GM23338 (cell line): ENCODE measurements at regions not wholly inside any gene's neighbourhood (a gene's known extent, or its start where the extent isn't known, plus 50 kb on each side); places are given as distances from the start of the nearest gene placed in this dataset.

Experiments used
- ATAC-seq: fragments of 200-7000 bp; cut with Tn5 transposase; 3 replicates; pipeline ENCODE4 v1.9.1; 2020
- DNase-seq: peaks from one replicate; pipeline ENCODE4 v3.0.0-alpha.2; 2015; ENCODE audit warnings: low spot score
- H2AFZ ChIP-seq: fragments of 200-600 bp; sonication (generic); 2 replicates; pipeline ENCODE4 v1.8.0; 2016; ENCODE audit warnings: antibody characterized with exemption, mild to moderate bottlenecking, moderate library complexity
- H3F3A ChIP-seq: fragments of 200-600 bp; sonication (generic); replicated peaks from 2 replicates; pipeline ENCODE4 v1.8.0; 2017; ENCODE audit warnings: antibody characterized with exemption, mixed run types, low read depth
- H3K27ac ChIP-seq: fragments of 200-600 bp; sonication (generic); 2 replicates; pipeline ENCODE4 v1.6.1; 2016; ENCODE audit warnings: low read depth
- H3K27me3 ChIP-seq: fragments of 200-600 bp; sonication (generic); 2 replicates; pipeline ENCODE4 v1.8.0; 2016; ENCODE audit warnings: mild to moderate bottlenecking, mixed run types, moderate library complexity; ENCODE audit not compliant: insufficient read depth
- H3K36me3 ChIP-seq: fragments of 200-600 bp; sonication (generic); 2 replicates; pipeline ENCODE4 v1.8.0; 2016; ENCODE audit warnings: mild to moderate bottlenecking; ENCODE audit not compliant: insufficient read depth
- H3K4me1 ChIP-seq: fragments of 200-600 bp; sonication (generic); 2 replicates; pipeline ENCODE4 v1.8.0; 2016; ENCODE audit warnings: mild to moderate bottlenecking, moderate library complexity; ENCODE audit not compliant: insufficient read depth
- H3K4me2 ChIP-seq: fragments of 200-600 bp; sonication (generic); 2 replicates; pipeline ENCODE4 v1.7.1; 2017; ENCODE audit warnings: mixed run types
- H3K4me3 ChIP-seq: fragments of 200-600 bp; sonication (generic); 2 replicates; pipeline ENCODE4 v1.6.1; 2016; ENCODE audit warnings: mixed run types
- H3K79me2 ChIP-seq: fragments of 200-600 bp; sonication (generic); replicated peaks from 2 replicates; pipeline ENCODE4 v1.8.0; 2017; ENCODE audit warnings: mild to moderate bottlenecking; ENCODE audit not compliant: insufficient read depth
- H3K9me2 ChIP-seq: fragments of 200-600 bp; sonication (generic); 2 replicates; pipeline ENCODE4 v1.8.0; 2017; ENCODE audit not compliant: insufficient read depth
- H4K20me1 ChIP-seq: fragments of 200-600 bp; sonication (generic); replicated peaks from 2 replicates; pipeline ENCODE4 v1.8.0; 2017; ENCODE audit warnings: mild to moderate bottlenecking; ENCODE audit not compliant: insufficient read depth
- H3K27ac Mint-ChIP-seq: 2 replicates; pipeline ENCODE4 v1.8.0; 2020; ENCODE audit warnings: inconsistent platforms, mild to moderate bottlenecking, moderate library complexity, mixed read lengths
- H3K27me3 Mint-ChIP-seq: 3 replicates; pipeline ENCODE4 v1.8.0; 2022; ENCODE audit warnings: low read depth, mild to moderate bottlenecking, moderate library complexity, mixed read lengths, inconsistent platforms; ENCODE audit not compliant: insufficient read depth, poor library complexity
- H3K36me3 Mint-ChIP-seq: 3 replicates; pipeline ENCODE4 v1.8.0; 2021; ENCODE audit warnings: low read depth, mild to moderate bottlenecking, inconsistent platforms, moderate library complexity, mixed read lengths
- H3K4me1 Mint-ChIP-seq: 3 replicates; pipeline ENCODE4 v1.8.0; 2020; ENCODE audit warnings: mild to moderate bottlenecking, inconsistent platforms, mixed read lengths
- H3K4me3 Mint-ChIP-seq: 3 replicates; pipeline ENCODE4 v1.8.0; 2021; ENCODE audit warnings: moderate library complexity, mild to moderate bottlenecking, inconsistent platforms, mixed read lengths
- H3K9me3 Mint-ChIP-seq: 3 replicates; pipeline ENCODE4 v1.8.0; 2020; ENCODE audit warnings: moderate library complexity, mild to moderate bottlenecking, inconsistent platforms, mixed read lengths
- CREB1 ChIP-seq: fragments of 250-450 bp; sonication (Bioruptor Pico); IDR thresholded peaks from 2 replicates; pipeline ENCODE4 v1.5.0; 2020; ENCODE audit warnings: low read depth, mild to moderate bottlenecking, moderate library complexity
- EZH2phosphoT487 ChIP-seq: fragments of 200-600 bp; sonication (generic); IDR thresholded peaks from one replicate; pipeline ENCODE4 v1.8.1; 2018; ENCODE audit warnings: antibody characterized with exemption; ENCODE audit not compliant: unreplicated experiment
- ZNF331 ChIP-seq: fragments of 250-450 bp; sonication (Bioruptor Pico); IDR thresholded peaks from 2 replicates; pipeline ENCODE4 v1.5.0; 2020; ENCODE audit warnings: low read depth, mild to moderate bottlenecking, moderate library complexity
- TF ChIP-seq, protein P1 (sequence below): fragments of 250-450 bp; sonication (Bioruptor Pico); IDR thresholded peaks from 2 replicates; pipeline ENCODE4 v1.5.0; 2020; ENCODE audit warnings: mild to moderate bottlenecking, moderate library complexity
- TF ChIP-seq, protein P2 (sequence below), 2 experiments: fragments of 200-600 bp in 1 of 2; sonication (generic) in 1 of 2; conservative IDR thresholded peaks; 2 replicates each; pipeline versions ENCODE4 v1.5.1 to v1.6.1; 2016 to 2017; ENCODE audit warnings: antibody characterized with exemption in 2 of 2, low read depth in 2 of 2, mild to moderate bottlenecking in 2 of 2, moderate library complexity in 1 of 2

DNA sequence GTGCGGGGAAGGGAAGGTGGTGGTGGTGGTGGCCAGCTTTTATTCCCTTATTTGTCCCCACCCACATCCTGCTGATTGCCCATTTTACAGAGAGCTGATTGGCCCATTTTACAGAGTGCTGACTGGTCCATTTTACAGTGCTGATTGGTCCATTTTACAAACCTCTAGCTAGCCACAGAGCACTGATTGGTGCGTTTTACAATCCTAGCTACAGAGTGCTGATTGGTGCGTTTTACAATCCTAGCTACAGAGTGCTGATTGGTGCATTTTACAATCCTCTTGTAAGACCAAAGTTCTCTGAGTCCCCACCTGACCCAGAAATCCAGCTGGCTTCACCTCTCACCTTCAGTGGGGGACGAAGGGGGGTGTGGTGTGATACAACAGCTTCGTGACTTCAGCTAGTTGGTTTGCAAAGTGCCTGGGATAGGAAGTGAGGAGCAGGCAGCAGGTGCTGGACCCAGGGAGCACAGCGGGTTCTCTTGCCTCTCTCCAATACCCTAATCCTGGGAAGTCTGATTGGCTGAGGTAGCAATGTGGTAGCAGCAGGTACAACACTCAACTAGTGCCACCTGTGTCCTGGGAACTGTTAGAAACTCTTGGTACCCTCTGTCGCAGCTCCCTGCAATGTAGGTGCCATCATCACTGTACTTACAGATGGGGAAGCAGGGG lies 92.1 kb downstream of the BARX1 start (continued):
- TF ChIP-seq, protein P1, sequence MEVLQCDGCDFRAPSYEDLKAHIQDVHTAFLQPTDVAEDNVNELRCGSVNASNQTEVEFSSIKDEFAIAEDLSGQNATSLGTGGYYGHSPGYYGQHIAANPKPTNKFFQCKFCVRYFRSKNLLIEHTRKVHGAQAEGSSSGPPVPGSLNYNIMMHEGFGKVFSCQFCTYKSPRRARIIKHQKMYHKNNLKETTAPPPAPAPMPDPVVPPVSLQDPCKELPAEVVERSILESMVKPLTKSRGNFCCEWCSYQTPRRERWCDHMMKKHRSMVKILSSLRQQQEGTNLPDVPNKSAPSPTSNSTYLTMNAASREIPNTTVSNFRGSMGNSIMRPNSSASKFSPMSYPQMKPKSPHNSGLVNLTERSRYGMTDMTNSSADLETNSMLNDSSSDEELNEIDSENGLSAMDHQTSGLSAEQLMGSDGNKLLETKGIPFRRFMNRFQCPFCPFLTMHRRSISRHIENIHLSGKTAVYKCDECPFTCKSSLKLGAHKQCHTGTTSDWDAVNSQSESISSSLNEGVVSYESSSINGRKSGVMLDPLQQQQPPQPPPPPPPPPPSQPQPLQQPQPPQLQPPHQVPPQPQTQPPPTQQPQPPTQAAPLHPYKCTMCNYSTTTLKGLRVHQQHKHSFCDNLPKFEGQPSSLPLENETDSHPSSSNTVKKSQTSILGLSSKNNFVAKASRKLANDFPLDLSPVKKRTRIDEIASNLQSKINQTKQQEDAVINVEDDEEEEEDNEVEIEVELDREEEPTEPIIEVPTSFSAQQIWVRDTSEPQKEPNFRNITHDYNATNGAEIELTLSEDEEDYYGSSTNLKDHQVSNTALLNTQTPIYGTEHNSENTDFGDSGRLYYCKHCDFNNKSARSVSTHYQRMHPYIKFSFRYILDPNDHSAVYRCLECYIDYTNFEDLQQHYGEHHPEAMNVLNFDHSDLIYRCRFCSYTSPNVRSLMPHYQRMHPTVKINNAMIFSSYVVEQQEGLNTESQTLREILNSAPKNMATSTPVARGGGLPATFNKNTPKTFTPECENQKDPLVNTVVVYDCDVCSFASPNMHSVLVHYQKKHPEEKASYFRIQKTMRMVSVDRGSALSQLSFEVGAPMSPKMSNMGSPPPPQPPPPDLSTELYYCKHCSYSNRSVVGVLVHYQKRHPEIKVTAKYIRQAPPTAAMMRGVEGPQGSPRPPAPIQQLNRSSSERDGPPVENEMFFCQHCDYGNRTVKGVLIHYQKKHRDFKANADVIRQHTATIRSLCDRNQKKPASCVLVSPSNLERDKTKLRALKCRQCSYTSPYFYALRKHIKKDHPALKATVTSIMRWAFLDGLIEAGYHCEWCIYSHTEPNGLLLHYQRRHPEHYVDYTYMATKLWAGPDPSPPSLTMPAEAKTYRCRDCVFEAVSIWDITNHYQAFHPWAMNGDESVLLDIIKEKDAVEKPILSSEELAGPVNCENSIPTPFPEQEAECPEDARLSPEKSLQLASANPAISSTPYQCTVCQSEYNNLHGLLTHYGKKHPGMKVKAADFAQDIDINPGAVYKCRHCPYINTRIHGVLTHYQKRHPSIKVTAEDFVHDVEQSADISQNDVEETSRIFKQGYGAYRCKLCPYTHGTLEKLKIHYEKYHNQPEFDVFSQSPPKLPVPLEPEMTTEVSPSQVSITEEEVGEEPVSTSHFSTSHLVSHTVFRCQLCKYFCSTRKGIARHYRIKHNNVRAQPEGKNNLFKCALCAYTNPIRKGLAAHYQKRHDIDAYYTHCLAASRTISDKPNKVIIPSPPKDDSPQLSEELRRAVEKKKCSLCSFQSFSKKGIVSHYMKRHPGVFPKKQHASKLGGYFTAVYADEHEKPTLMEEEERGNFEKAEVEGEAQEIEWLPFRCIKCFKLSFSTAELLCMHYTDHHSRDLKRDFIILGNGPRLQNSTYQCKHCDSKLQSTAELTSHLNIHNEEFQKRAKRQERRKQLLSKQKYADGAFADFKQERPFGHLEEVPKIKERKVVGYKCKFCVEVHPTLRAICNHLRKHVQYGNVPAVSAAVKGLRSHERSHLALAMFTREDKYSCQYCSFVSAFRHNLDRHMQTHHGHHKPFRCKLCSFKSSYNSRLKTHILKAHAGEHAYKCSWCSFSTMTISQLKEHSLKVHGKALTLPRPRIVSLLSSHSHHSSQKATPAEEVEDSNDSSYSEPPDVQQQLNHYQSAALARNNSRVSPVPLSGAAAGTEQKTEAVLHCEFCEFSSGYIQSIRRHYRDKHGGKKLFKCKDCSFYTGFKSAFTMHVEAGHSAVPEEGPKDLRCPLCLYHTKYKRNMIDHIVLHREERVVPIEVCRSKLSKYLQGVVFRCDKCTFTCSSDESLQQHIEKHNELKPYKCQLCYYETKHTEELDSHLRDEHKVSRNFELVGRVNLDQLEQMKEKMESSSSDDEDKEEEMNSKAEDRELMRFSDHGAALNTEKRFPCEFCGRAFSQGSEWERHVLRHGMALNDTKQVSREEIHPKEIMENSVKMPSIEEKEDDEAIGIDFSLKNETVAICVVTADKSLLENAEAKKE: no peak
- TF ChIP-seq EZH2phosphoT487 (no peak), ZNF331 (CRISPR knock-in tag) (no peak), CREB1 (CRISPR knock-in tag) (no peak)

DNA sequence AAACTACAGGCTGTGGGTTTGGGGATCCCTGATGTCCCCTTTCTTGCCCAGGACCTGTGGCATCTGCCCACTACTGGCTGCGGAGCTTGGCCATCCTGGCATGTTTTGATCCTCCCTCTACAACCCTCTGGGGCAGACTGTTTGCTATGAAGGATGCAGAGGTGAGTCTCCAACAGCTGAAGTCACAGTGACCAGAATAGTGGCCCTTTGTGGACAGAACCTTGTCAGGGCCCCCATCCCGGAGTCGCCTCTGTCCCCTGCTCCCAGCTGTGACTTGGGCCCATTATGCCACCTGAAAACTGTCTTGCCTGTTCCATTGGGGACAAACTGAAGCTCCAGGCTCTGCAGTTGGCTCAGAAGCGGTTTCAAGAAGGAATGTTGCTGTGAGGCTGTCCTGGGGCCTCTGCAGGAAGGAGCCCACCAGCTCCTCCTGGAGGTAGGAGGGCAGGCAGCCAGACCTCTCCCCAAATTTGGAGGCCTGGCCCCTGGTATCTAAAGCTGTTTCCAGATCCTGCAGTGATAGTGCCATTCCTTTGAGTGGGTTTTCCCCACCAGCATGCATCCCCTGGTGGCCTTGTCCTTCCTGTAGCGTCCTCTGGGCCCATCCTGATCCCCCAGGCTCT lies 93.3 kb downstream of the BARX1 start:
- Mint-ChIP-seq H3K9me3 (no peaks in the 10 kb centered on the region), H3K4me3 (no peak overlapping the region), H3K36me3 (no peaks in the 10 kb centered on the region; the same call in 2 of the 3 replicates), H3K4me1 (peaks cover 21% of the 10 kb centered on the region), H3K27me3 (peaks cover 14% of the 10 kb centered on the region), H3K27ac (no peak overlapping the region)
- TF ChIP-seq, protein P1: no peak
- TF ChIP-seq, protein P2, sequence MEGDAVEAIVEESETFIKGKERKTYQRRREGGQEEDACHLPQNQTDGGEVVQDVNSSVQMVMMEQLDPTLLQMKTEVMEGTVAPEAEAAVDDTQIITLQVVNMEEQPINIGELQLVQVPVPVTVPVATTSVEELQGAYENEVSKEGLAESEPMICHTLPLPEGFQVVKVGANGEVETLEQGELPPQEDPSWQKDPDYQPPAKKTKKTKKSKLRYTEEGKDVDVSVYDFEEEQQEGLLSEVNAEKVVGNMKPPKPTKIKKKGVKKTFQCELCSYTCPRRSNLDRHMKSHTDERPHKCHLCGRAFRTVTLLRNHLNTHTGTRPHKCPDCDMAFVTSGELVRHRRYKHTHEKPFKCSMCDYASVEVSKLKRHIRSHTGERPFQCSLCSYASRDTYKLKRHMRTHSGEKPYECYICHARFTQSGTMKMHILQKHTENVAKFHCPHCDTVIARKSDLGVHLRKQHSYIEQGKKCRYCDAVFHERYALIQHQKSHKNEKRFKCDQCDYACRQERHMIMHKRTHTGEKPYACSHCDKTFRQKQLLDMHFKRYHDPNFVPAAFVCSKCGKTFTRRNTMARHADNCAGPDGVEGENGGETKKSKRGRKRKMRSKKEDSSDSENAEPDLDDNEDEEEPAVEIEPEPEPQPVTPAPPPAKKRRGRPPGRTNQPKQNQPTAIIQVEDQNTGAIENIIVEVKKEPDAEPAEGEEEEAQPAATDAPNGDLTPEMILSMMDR (conservative IDR thresholded peaks at IDR 0.05; ENCODE audit: low read depth in 2 of 2): peak; percentile 42 to 58
- Histone ChIP-seq H3K27ac (no peak overlapping the region), H3K4me3 (no peak overlapping the region; the same call in 1 of the 2 replicates), H3K79me2 (no peaks in the 10 kb centered on the region), H3K4me1 (peaks cover 5% of the 10 kb centered on the region; the same call in 1 of the 2 replicates), H3K4me2 (peak overlapping the region; percentile 77; the same call in 1 of the 2 replicates), H3K36me3 (no peaks in the 10 kb centered on the region), H3K9me2 (no peaks in the 10 kb centered on the region), H2AFZ (no peak overlapping the region; the same call in 1 of the 2 replicates), H3K27me3 (peaks cover 14% of the 10 kb centered on the region), H3F3A (no peaks in the 10 kb centered on the region), H4K20me1 (no peaks in the 10 kb centered on the region)
- peak; percentile 44 for ATAC-seq
- peak; percentile 63 for DNase-seq
